Adrenal gland (tissue), 9 donors: ENCODE measurements at regions not wholly inside any gene's neighbourhood (a gene's known extent, or its start where the extent isn't known, plus 50 kb on each side); places are given as distances from the start of the nearest gene placed in this dataset.

ENCODE experiments used
- DNase-seq, 7 donors: peaks; one replicate each; pipeline ENCODE4 v3.0.0-alpha.2; 2019 to 2020
- H3K27ac ChIP-seq, 5 donors: fragments of 200-600 bp; sonication (generic) in 4 of 5; 1 replicate in 3 of 5; 2 replicates in 2 of 5; pipeline versions ENCODE4 v1.5.1 to v1.8.0; 2016 to 2020; ENCODE audit warnings: mild to moderate bottlenecking in 1 of 5
- H3K27me3 ChIP-seq: fragments of 200-600 bp; 2 replicates; pipeline ENCODE4 v1.8.0; 2021
- H3K36me3 ChIP-seq, 2 donors: fragments of 200-600 bp; replicated peaks in 1 of 2; 1 replicate in 1 of 2; 2 replicates in 1 of 2; pipeline versions ENCODE4 v1.5.1 to v1.8.0; 2018 to 2022
- H3K4me1 ChIP-seq, 2 donors: fragments of 200-600 bp; replicated peaks in 1 of 2; 1 replicate in 1 of 2; 2 replicates in 1 of 2; pipeline versions ENCODE4 v1.5.1 to v1.8.0; 2018 to 2021
- H3K4me3 ChIP-seq, 4 donors: fragments of 200-600 bp; sonication (generic) in 3 of 4; one replicate each; pipeline ENCODE4 v1.5.1; 2016 to 2018
- H3K9me3 ChIP-seq, 3 donors: fragments of 200-600 bp; sonication (generic) in 1 of 3; replicated peaks in 1 of 3; 1 replicate in 2 of 3; 2 replicates in 1 of 3; pipeline versions ENCODE4 v1.5.1 to v1.8.0; 2016 to 2021
- POLR2A ChIP-seq, 2 donors: fragments of 450-650 bp; IDR thresholded peaks; one replicate each; pipeline ENCODE4 v1.6.1; 2017; ENCODE audit warnings: antibody characterized with exemption in 2 of 2, mild to moderate bottlenecking in 2 of 2, moderate library complexity in 1 of 2
- WGBS, 4 donors: extraction: QIAGEN DNeasy Blood & Tissue Kit in 2 of 4; methylation state at CpG; one replicate each; pipeline versions ENCODE4 v1.1.5 to v1.1.7; 2013 to 2017; 5-methylcytosine and 5-hydroxymethylcytosine counted together
- intact Hi-C, 2 donors: fragments of 100-400 bp; cut with DNase I; formaldehyde crosslinking; loops; one replicate each; pipeline versions ENCODE4 v1.14.1 to v1.15.0; 2022 to 2023
- TF ChIP-seq, protein P1 (sequence below), 6 experiments: fragments of 450-650 bp in 4 of 6; fragments of 200-600 bp in 2 of 6; sonication (generic) in 1 of 6; IDR thresholded peaks; 1 replicate in 5 of 6; 2 replicates in 1 of 6; pipeline versions ENCODE4 v1.5.1 to v1.8.0; 2016 to 2021; ENCODE audit warnings: antibody characterized with exemption in 6 of 6, mild to moderate bottlenecking in 2 of 6, moderate library complexity in 1 of 6
- donor health status: healthy with polysubstance abuse.
- donor health status: Bipolar disorder and iron deficiency.
- donor health status: DM: yes; HTN: yes; CAD: no.
- donor health status: DM: no; HTN: no; CAD: no.
- donor health status: DM: no; HTN: no; CAD: no.

DNA sequence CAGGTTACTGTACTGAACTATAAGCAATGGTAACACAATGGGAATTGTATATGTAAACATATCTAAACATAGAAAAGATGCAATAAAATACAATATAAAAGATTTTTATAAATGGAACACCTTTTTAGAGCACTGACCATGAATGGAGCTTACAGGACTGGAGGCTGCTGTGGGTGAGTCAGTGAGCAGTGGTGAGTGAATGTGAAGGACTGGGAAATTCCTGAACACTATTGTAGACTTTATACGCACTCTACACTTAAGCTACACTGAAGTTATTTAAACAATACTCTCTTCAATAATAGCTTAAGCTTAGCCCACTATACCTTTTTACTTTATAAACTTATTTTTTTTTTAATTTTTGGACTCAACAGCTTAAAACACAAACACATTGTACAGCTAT is 313.5 kb downstream of the KCNC2 start:
- Histone ChIP-seq H3K36me3 (no peaks in the 10 kb centered on the region), H3K4me3 (no peak overlapping the region), H3K27me3 (no peaks in the 10 kb centered on the region), H3K9me3 (no peaks in the 10 kb centered on the region), H3K27ac (no peak overlapping the region), H3K4me1 (peaks cover 0 to 2% of the 10 kb centered on the region in 2 donors)
- intact Hi-C loops: no loop called here
- WGBS, 4 donors: 82 to 96% (median 93%) methylated on average over 1 of the region's 1 CpG
- TF ChIP-seq POLR2A (IDR thresholded peaks at IDR 0.05): no peak
- TF ChIP-seq, protein P1, sequence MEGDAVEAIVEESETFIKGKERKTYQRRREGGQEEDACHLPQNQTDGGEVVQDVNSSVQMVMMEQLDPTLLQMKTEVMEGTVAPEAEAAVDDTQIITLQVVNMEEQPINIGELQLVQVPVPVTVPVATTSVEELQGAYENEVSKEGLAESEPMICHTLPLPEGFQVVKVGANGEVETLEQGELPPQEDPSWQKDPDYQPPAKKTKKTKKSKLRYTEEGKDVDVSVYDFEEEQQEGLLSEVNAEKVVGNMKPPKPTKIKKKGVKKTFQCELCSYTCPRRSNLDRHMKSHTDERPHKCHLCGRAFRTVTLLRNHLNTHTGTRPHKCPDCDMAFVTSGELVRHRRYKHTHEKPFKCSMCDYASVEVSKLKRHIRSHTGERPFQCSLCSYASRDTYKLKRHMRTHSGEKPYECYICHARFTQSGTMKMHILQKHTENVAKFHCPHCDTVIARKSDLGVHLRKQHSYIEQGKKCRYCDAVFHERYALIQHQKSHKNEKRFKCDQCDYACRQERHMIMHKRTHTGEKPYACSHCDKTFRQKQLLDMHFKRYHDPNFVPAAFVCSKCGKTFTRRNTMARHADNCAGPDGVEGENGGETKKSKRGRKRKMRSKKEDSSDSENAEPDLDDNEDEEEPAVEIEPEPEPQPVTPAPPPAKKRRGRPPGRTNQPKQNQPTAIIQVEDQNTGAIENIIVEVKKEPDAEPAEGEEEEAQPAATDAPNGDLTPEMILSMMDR (IDR thresholded peaks at IDR 0.05): no peak
- DNase-seq: no peak

DNA sequence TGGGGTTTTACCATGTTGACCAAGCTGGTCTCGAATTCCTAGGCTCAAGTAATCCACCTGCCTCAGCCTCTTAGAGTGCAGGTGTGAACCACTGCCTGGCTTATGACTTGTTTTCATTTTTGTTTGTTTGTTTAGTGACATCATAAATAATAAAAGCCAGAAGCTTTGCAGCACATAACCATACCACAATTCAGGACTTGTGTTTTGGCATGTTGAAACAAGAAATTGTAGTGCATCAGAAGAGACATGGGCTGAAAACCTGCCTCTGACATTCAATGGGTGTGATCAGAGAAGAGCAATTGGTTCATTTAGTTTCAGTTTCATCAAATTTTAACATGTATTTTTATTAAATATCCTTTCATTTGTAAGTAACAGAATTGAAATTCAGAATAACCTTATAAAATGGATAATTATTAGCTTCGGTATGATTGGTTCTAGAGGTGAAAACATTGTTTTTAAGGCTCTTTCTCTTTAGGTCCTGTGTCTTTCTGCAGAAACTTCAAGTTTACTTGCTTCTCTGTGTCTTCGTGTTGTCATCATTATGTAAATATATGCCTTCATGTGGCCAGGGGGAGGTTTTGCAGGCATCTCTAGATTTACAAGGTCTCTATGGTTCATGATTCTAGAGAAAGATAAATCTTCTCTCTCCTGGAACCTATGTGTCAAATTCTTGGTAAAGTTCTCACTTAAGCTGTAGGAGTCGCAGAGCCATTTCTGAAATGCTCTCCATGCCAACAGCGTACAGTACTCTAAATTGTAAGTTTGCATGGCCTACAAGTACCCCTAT is 312.0 kb downstream of the KCNC2 start:
- TF ChIP-seq, protein P1 (IDR thresholded peaks at IDR 0.05): no peak
- no peak for TF ChIP-seq POLR2A (IDR thresholded peaks at IDR 0.05)
- Histone ChIP-seq H3K27ac (no peak overlapping the region), H3K27me3 (no peaks in the 10 kb centered on the region), H3K4me3 (no peak overlapping the region), H3K9me3 (no peaks in the 10 kb centered on the region), H3K4me1 (no peaks in the 10 kb centered on the region), H3K36me3 (no peaks in the 10 kb centered on the region)
- intact Hi-C loops: no loop called here
- 80 to 88% (median 85%) methylated on average over 5 of the region's 5 CpGs for WGBS, 4 donors
- DNase-seq: no peak

DNA sequence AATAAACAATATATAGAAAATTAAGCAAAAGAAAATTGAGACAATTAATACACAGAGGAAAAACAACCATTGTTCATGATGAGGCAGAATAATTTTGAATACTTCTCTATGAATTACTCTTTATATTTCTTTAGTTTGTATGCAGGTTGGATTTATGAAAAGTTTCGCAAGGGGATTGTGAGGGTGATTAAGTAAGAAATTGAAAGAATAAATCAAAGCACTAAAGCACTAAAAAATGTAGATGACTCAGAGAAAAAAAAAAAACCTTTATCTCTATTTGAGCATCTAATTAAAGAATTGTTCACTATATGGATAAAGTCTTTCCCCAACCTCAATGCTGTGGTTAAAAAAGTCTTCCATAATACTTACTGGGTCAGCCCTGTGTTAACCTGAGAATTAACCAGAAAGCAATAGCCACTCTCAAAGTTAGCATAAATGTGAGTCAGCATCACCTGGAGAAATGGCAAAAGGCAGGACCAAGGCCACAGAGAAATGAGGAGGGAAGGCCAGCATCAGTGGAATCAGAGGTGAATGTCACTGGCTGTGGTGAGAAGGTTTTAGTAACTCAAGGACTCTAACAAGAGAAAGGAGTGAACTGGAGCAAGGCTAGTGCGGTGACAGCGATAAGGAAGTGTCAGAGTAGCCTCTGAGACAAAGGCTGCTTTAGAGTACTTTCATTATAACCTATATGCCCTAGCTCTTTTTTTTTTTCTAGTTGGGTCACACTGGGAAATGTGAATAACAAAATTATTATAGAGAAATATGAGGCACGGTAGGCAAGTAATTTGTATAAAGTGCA is 310.4 kb downstream of the KCNC2 start:
- no peak overlapping the region for H3K27ac ChIP-seq
- H3K4me1 ChIP-seq: no peaks in the 10 kb centered on the region
- H3K36me3 ChIP-seq: no peaks in the 10 kb centered on the region
- DNase-seq: no peak
- H3K9me3 ChIP-seq: no peaks in the 10 kb centered on the region
- intact Hi-C loops: no loop called here
- no peak for TF ChIP-seq POLR2A (IDR thresholded peaks at IDR 0.05)
- TF ChIP-seq, protein P1 (IDR thresholded peaks at IDR 0.05): no peak
- no peaks in the 10 kb centered on the region for H3K27me3 ChIP-seq
- WGBS, 4 donors: 55 to 66% (median 62%) methylated on average over 4 of the region's 4 CpGs
- H3K4me3 ChIP-seq: no peak overlapping the region

DNA sequence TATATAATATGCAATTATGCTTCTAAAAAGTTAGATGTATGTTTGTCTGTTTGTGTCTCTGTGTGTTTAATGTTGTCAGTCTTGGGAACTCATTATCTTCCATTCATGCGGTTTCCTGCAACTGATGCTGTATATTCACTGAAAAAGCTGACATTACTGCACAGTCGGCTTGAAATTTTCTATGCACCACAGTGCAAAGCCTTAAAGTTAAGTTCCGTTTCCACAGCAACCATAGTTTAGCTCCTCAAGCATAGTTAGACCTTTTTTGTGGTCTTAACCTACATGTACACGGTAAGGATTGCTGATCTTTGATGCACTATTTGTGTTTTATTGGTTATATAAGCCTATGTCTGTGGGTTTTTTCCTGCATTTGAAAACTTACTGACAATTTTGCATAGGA is 309.4 kb downstream of the KCNC2 start:
- Histone ChIP-seq H3K27me3 (no peaks in the 10 kb centered on the region), H3K36me3 (no peaks in the 10 kb centered on the region), H3K9me3 (no peaks in the 10 kb centered on the region), H3K27ac (no peak overlapping the region), H3K4me1 (no peaks in the 10 kb centered on the region), H3K4me3 (no peak overlapping the region)
- DNase-seq: no peak
- intact Hi-C loops: no loop called here
- TF ChIP-seq POLR2A (IDR thresholded peaks at IDR 0.05): no peak
- TF ChIP-seq, protein P1 (IDR thresholded peaks at IDR 0.05): no peak
- 79 to 87% (median 80%) methylated on average over 4 of the region's 4 CpGs for WGBS, 4 donors
